ENCODE measurements at regions not wholly inside any gene's neighbourhood (a gene's known extent, or its start where the extent isn't known, plus 50 kb on each side); places are given as distances from the start of the nearest gene placed in this dataset.

GRCh38 chr19:31164791-31165251, 184.4 kb downstream of the TSHZ3 start:
- Histone ChIP-seq H3K9ac (ENCODE audit: extremely low read depth, insufficient read length, low read length) (no peak overlapping the region), H4K91ac (ENCODE audit: insufficient read length, low read depth, low read length) (no peak overlapping the region)
- no CpG with 5 or more reads among the region's 20 CpGs for WGBS (ENCODE audit: extremely low coverage, insufficient read length, low lambda C conversion rate)

More at GRCh38 chr19:31164791-31165251, 184.4 kb downstream of the TSHZ3 start:
- Histone ChIP-seq H2BK12ac (ENCODE audit: insufficient read length, low read depth, low read length) (no peak overlapping the region), H3K4me1 (ENCODE audit: insufficient read depth, low read length) (no peaks in the 10 kb centered on the region), H2AK5ac (ENCODE audit: insufficient read length, low read length) (no peak overlapping the region), H2BK15ac (ENCODE audit: low read depth, low read length) (no peak overlapping the region), H3K56ac (ENCODE audit: insufficient read length, low read depth, low read length) (no peak overlapping the region), H4K20me1 (ENCODE audit: control insufficient read depth, insufficient read depth, insufficient read length) (no peaks in the 10 kb centered on the region), H3T11ph (ENCODE audit: low read length) (no peak overlapping the region), H2BK20ac (ENCODE audit: low read depth, low read length, poor library complexity, severe bottlenecking) (no peak overlapping the region), H3K79me1 (ENCODE audit: insufficient read depth, low read depth, low read length, poor library complexity, severe bottlenecking) (no peaks in the 10 kb centered on the region), H3K14ac (ENCODE audit: insufficient read depth, low read length) (no peak overlapping the region; the same call in 1 of the 2 replicates), H3K79me2 (ENCODE audit: insufficient read depth, low read length) (no peaks in the 10 kb centered on the region), H3K18ac (ENCODE audit: insufficient read length, low read depth, low read length) (no peak overlapping the region), H2AFZ (ENCODE audit: low read length) (no peak overlapping the region), H2BK5ac (ENCODE audit: insufficient read length, low read length) (no peak overlapping the region), H2BK120ac (ENCODE audit: low read depth, low read length, poor library complexity, severe bottlenecking) (no peak overlapping the region), H3K23ac (ENCODE audit: insufficient read length, low read depth, low read length) (no peak overlapping the region), H3K4me2 (ENCODE audit: insufficient read depth, insufficient read length, low read length) (no peak overlapping the region), H3K9me3 (ENCODE audit: control insufficient read depth, low read depth, low read length) (no peaks in the 10 kb centered on the region), H4K5ac (ENCODE audit: insufficient read length, low read depth, low read length) (no peak overlapping the region), H3K23me2 (ENCODE audit: insufficient read length, low read depth, low read length, poor library complexity, severe bottlenecking) (no peaks in the 10 kb centered on the region), H3K4ac (ENCODE audit: low read depth, low read length) (no peak overlapping the region), H3K27ac (ENCODE audit: insufficient read length, low read depth, low read length) (no peak overlapping the region), H3K27me3 (ENCODE audit: insufficient read depth, low read length) (no peaks in the 10 kb centered on the region), H4K8ac (replicated peaks; ENCODE audit: insufficient read length, low read depth, low read length) (no peak overlapping the region)
- Mint-ChIP-seq H3K27me3 (ENCODE audit: low read depth) (peaks cover under 1% of the 10 kb centered on the region; the same call in 1 of the 2 replicates), H3K27ac (no peak overlapping the region), H3K4me1 (no peaks in the 10 kb centered on the region), H3K9me3 (no peaks in the 10 kb centered on the region), H3K36me3 (ENCODE audit: insufficient read depth in 1 of 3, low read depth in 3 of 3) (no peaks in the 10 kb centered on the region), H3K4me3 (no peak overlapping the region)
- TF ChIP-seq CTCF (conservative IDR thresholded peaks at IDR 0.05), result no peak
- DNase-seq, result peak; percentile 14

All from H9 (cell line).